IMR-90 (cell line): ENCODE measurements at regions not wholly inside any gene's neighbourhood (a gene's known extent, or its start where the extent isn't known, plus 50 kb on each side); places are given as distances from the start of the nearest gene placed in this dataset.
A peak's percentile ranks its signal among the peaks of the same experiment; 100 is the strongest.

Experiments used
- MAFK ChIP-seq: IDR thresholded peaks from 2 replicates; pipeline ENCODE4 v1.6.1; 2012; ENCODE audit warnings: low read depth, low read length, improper control_type of control experiment
- MAZ ChIP-seq: IDR thresholded peaks from 2 replicates; pipeline ENCODE4 v1.6.1; 2012; ENCODE audit warnings: low read depth, mild to moderate bottlenecking, low read length, improper control_type of control experiment, moderate library complexity, borderline replicate concordance
- NFE2L2 ChIP-seq: fragments of 150-350 bp; IDR thresholded peaks from 2 replicates; pipeline ENCODE4 v1.6.1; 2016; ENCODE audit warnings: low read depth, mild to moderate bottlenecking, low read length
- POLR2A ChIP-seq: IDR thresholded peaks from 2 replicates; pipeline ENCODE4 v1.6.1; 2012; ENCODE audit warnings: mild to moderate bottlenecking, low read depth, low read length
- RAD21 ChIP-seq: IDR thresholded peaks from 2 replicates; pipeline ENCODE4 v1.6.1; 2012; ENCODE audit warnings: low read length, improper control_type of control experiment
- SMC3 ChIP-seq: fragments of 150-350 bp; IDR thresholded peaks from 2 replicates; pipeline ENCODE4 v1.6.1; 2016; ENCODE audit warnings: low read depth, mild to moderate bottlenecking, antibody characterized with exemption, low read length, moderate library complexity
- TF ChIP-seq, protein P1 (sequence below): conservative IDR thresholded peaks from 2 replicates; pipeline ENCODE4 v1.5.1; 2012; ENCODE audit warnings: mild to moderate bottlenecking, low read depth, low read length, improper control_type of control experiment

DNA sequence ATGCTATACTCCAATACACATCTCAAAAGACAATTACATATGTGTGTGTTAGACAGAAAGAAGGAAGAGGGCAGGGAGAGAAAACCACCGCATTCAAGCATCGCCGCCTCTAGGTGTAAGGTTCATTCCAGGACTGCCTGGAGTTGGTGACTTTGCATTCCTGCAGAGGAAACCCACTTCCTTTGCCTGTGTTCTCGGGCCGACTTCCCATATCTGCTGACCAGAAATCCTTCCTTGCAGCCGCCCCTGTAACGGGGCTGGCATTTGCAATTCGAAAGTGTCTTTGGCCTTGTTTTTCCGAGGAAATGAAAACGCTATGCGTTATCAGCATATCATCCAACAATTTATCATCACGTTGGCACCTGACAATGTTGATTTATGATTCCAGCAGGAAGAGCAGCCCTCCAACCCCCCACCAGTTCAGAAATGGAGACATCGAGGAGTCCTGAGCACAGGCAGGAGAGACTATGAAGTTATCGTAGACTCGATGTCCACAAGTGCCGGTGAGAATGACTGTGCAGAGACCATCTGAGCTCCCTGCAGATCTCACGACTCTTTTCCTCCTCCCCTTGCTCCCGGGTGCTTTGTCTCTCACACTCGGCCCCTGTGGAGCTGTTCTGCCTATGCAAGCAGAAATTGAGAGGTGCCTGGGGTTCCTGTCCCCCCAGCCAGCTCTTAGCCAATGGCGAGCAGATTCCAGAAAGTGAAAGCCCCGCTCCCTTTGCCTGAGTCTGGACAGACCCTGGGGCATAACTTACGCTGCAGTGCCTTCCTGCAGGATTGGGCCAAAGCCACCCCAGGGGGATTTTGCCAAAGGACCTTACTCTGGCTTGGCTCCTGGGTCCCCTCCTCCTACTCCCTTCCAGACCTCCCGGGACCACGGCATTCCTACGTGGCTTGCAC lies 68.9 kb upstream of the FOXK1 start:
- TF ChIP-seq, protein P1, sequence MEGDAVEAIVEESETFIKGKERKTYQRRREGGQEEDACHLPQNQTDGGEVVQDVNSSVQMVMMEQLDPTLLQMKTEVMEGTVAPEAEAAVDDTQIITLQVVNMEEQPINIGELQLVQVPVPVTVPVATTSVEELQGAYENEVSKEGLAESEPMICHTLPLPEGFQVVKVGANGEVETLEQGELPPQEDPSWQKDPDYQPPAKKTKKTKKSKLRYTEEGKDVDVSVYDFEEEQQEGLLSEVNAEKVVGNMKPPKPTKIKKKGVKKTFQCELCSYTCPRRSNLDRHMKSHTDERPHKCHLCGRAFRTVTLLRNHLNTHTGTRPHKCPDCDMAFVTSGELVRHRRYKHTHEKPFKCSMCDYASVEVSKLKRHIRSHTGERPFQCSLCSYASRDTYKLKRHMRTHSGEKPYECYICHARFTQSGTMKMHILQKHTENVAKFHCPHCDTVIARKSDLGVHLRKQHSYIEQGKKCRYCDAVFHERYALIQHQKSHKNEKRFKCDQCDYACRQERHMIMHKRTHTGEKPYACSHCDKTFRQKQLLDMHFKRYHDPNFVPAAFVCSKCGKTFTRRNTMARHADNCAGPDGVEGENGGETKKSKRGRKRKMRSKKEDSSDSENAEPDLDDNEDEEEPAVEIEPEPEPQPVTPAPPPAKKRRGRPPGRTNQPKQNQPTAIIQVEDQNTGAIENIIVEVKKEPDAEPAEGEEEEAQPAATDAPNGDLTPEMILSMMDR = no peak
- TF ChIP-seq POLR2A (no peak), MAFK (0 out of 2 replicates have a peak, but pooled peaks have one; percentile 8), SMC3 (no peak), MAZ (no peak), NFE2L2 (no peak), RAD21 (no peak)
